Gastroesophageal sphincter (tissue), 4 donors: ENCODE measurements at regions not wholly inside any gene's neighbourhood (a gene's known extent, or its start where the extent isn't known, plus 50 kb on each side); places are given as distances from the start of the nearest gene placed in this dataset.

ENCODE experiments used
- ATAC-seq: fragments of 150-250 bp; one replicate; pipeline ENCODE4 v1.9.1; 2016; ENCODE audit warnings: mild to moderate bottlenecking, moderate library complexity
- H3K27ac ChIP-seq, 4 donors: fragments of 200-600 bp; sonication (generic) in 3 of 4; 1 replicate in 3 of 4; 2 replicates in 1 of 4; pipeline ENCODE4 v1.5.1; 2016 to 2019
- H3K27me3 ChIP-seq: fragments of 200-600 bp; sonication (generic); one replicate; pipeline ENCODE4 v1.5.1; 2019
- H3K36me3 ChIP-seq, 2 donors: fragments of 200-600 bp; sonication (generic); one replicate each; pipeline ENCODE4 v1.5.1; 2019; ENCODE audit warnings: control low read depth in 1 of 2
- H3K4me1 ChIP-seq, 3 donors: fragments of 200-600 bp; sonication (generic); 1 replicate in 2 of 3; 2 replicates in 1 of 3; pipeline ENCODE4 v1.5.1; 2016 to 2019; ENCODE audit warnings: control low read depth in 2 of 3
- H3K4me3 ChIP-seq, 2 donors: fragments of 200-600 bp; sonication (generic); one replicate each; pipeline ENCODE4 v1.5.1; 2019; ENCODE audit warnings: mild to moderate bottlenecking in 1 of 2, moderate library complexity in 1 of 2
- H3K9me3 ChIP-seq, 3 donors: fragments of 200-600 bp; sonication (generic); one replicate each; pipeline ENCODE4 v1.5.1; 2017 to 2019; ENCODE audit warnings: control low read depth in 2 of 3
- EP300 ChIP-seq: sonication (generic); formaldehyde crosslinking; IDR thresholded peaks from one replicate; pipeline ENCODE4 v1.6.1; 2017; ENCODE audit warnings: antibody characterized with exemption, mild to moderate bottlenecking
- POLR2A ChIP-seq, 2 donors: fragments of 450-650 bp; IDR thresholded peaks; one replicate each; pipeline ENCODE4 v1.6.1; 2017; ENCODE audit warnings: antibody characterized with exemption in 2 of 2, mild to moderate bottlenecking in 2 of 2, moderate library complexity in 1 of 2
- POLR2AphosphoS5 ChIP-seq: sonication (generic); formaldehyde crosslinking; IDR thresholded peaks from one replicate; pipeline ENCODE4 v1.6.1; 2017; ENCODE audit warnings: antibody characterized with exemption
- WGBS, 2 donors: methylation state at CpG; one replicate each; pipeline ENCODE4 v1.1.5; 2018; ENCODE audit warnings: low coverage in 1 of 2; 5-methylcytosine and 5-hydroxymethylcytosine counted together
- TF ChIP-seq, protein P1 (sequence below), 4 experiments: fragments of 200-600 bp in 2 of 4; fragments of 450-650 bp in 2 of 4; sonication (generic) in 1 of 4; IDR thresholded peaks; one replicate each; pipeline ENCODE4 v1.5.1; 2017 to 2019; ENCODE audit warnings: antibody characterized with exemption in 4 of 4, mild to moderate bottlenecking in 2 of 4, moderate library complexity in 2 of 4

DNA sequence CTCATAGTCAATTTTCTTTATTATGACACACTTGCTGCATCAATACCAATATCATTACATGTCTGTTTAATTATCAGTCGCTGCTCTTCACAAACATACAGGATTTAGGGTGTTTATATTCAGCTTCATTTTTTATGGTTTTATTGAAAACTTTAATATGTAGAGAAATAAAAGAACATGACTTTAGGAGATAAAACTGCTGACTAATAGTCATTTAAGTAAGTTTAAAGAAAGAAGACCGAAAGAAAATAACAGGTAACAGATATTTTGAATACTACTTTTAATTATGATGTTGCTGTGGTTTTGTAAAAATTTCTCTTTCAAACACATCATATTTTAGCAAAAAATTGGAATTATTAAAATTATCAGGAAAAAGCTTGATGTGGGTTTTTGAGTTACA is 685.1 kb upstream of the BRINP3 start:
- no peaks in the 10 kb centered on the region for H3K27me3 ChIP-seq
- peaks cover 0 to 9% (median 0%) of the 10 kb centered on the region in 3 donors for H3K9me3 ChIP-seq
- H3K27ac ChIP-seq, result no peak overlapping the region
- H3K4me1 ChIP-seq, result no peaks in the 10 kb centered on the region
- ATAC-seq, result no peak
- TF ChIP-seq POLR2AphosphoS5 (no peak), POLR2A (IDR thresholded peaks at IDR 0.05) (no peak)
- TF ChIP-seq, protein P1, sequence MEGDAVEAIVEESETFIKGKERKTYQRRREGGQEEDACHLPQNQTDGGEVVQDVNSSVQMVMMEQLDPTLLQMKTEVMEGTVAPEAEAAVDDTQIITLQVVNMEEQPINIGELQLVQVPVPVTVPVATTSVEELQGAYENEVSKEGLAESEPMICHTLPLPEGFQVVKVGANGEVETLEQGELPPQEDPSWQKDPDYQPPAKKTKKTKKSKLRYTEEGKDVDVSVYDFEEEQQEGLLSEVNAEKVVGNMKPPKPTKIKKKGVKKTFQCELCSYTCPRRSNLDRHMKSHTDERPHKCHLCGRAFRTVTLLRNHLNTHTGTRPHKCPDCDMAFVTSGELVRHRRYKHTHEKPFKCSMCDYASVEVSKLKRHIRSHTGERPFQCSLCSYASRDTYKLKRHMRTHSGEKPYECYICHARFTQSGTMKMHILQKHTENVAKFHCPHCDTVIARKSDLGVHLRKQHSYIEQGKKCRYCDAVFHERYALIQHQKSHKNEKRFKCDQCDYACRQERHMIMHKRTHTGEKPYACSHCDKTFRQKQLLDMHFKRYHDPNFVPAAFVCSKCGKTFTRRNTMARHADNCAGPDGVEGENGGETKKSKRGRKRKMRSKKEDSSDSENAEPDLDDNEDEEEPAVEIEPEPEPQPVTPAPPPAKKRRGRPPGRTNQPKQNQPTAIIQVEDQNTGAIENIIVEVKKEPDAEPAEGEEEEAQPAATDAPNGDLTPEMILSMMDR (IDR thresholded peaks at IDR 0.05), result no peak
- H3K4me3 ChIP-seq, result no peak overlapping the region
- H3K36me3 ChIP-seq, result no peaks in the 10 kb centered on the region
- WGBS, 2 donors, result 44 to 65% methylated on average over 2 of the region's 2 CpGs

DNA sequence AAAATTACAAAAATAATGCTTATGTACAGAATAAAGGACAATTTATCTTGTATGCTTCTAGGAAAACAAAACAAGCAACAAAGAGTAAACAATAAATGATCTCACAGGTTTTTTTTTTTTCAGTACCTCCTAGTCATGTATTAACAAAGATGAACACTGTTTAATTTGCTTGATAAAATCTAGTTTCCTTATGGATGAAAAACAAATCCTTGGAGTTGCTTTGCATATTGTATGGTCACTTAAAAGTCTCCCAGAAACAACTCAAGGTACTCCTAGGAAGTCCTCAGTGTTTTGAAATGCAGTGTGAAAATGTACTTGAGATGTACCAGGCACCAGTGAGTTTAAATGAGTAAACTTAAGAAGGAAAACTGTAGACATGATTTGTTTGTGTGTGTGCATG is 686.0 kb upstream of the BRINP3 start:
- Histone ChIP-seq H3K9me3 (peaks cover 0 to 3% (median 0%) of the 10 kb centered on the region in 3 donors), H3K27me3 (no peaks in the 10 kb centered on the region), H3K36me3 (no peaks in the 10 kb centered on the region), H3K4me3 (no peak overlapping the region), H3K4me1 (no peaks in the 10 kb centered on the region), H3K27ac (no peak overlapping the region)
- no peak for ATAC-seq
- TF ChIP-seq EP300, result no peak
- TF ChIP-seq POLR2A (IDR thresholded peaks at IDR 0.05), result no peak
- TF ChIP-seq, protein P1 (IDR thresholded peaks at IDR 0.05), result no peak
- no peak for TF ChIP-seq POLR2AphosphoS5

DNA sequence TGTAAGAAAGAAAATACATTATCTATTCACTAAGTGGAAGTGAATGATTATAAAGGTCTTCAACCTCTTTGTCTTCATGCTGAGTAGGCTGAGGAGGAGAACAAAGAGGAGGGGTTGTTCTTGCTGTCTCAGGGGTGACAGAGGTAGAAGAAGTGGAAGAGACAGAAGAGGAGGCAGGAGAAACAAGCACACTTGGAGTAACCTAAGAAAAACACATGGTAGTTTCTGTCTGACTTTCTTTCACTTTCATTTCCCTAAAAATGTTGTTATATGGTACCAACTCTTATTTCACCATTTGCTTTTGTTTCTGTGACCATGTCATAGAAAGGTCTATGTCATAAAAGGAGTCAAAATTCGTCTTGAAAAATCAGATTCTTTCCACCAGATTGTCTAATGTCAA is 696.6 kb upstream of the BRINP3 start:
- TF ChIP-seq, protein P1 (IDR thresholded peaks at IDR 0.05), result no peak
- no peak for TF ChIP-seq POLR2AphosphoS5
- no peak for TF ChIP-seq EP300
- TF ChIP-seq POLR2A (IDR thresholded peaks at IDR 0.05), result no peak
- no peaks in the 10 kb centered on the region for H3K4me1 ChIP-seq
- H3K4me3 ChIP-seq, result no peak overlapping the region
- no peaks in the 10 kb centered on the region for H3K36me3 ChIP-seq
- no peaks in the 10 kb centered on the region for H3K9me3 ChIP-seq
- 29 to 40% methylated on average over 1 of the region's 1 CpG for WGBS, 2 donors
- no peak for ATAC-seq
- H3K27ac ChIP-seq, result no peak overlapping the region
- no peaks in the 10 kb centered on the region for H3K27me3 ChIP-seq

- ATAC-seq, result no peak
Observed at GRCh38 chr1:191176131-191176530, 698.5 kb upstream of the BRINP3 start.

GRCh38 chr1:191206513-191207207 is 729.0 kb upstream of the BRINP3 start:
- TF ChIP-seq POLR2AphosphoS5 (no peak), POLR2A (IDR thresholded peaks at IDR 0.05) (no peak), EP300 (no peak)
- TF ChIP-seq, protein P1 (IDR thresholded peaks at IDR 0.05), result no peak
- 54 to 61% methylated on average over 2 of the region's 2 CpGs for WGBS, 2 donors

More at GRCh38 chr1:191176131-191176530, 698.5 kb upstream of the BRINP3 start:
- Histone ChIP-seq H3K4me3 (no peak overlapping the region), H3K27ac (no peak overlapping the region), H3K36me3 (no peaks in the 10 kb centered on the region), H3K4me1 (no peaks in the 10 kb centered on the region), H3K9me3 (no peaks in the 10 kb centered on the region), H3K27me3 (no peaks in the 10 kb centered on the region)
- TF ChIP-seq EP300, result no peak
- TF ChIP-seq POLR2AphosphoS5, result no peak
- no peak for TF ChIP-seq POLR2A (IDR thresholded peaks at IDR 0.05)
- TF ChIP-seq, protein P1 (IDR thresholded peaks at IDR 0.05), result no peak
- 50 to 83% methylated on average over 1 of the region's 1 CpG for WGBS, 2 donors

More at GRCh38 chr1:191206513-191207207, 729.0 kb upstream of the BRINP3 start:
- Histone ChIP-seq H3K9me3 (no peaks in the 10 kb centered on the region), H3K36me3 (no peaks in the 10 kb centered on the region), H3K27me3 (no peaks in the 10 kb centered on the region), H3K27ac (no peak overlapping the region), H3K4me3 (no peak overlapping the region), H3K4me1 (no peaks in the 10 kb centered on the region)
- no peak for ATAC-seq
